OCI-LY1 (cell line): ENCODE measurements at regions not wholly inside any gene's neighbourhood (a gene's known extent, or its start where the extent isn't known, plus 50 kb on each side); places are given as distances from the start of the nearest gene placed in this dataset.

ENCODE experiments used
- CTCF ChIP-seq: fragments of 200-600 bp; sonication (generic), shearing (Covaris generic); IDR thresholded peaks from 2 replicates; pipeline ENCODE4 v1.5.1; 2017; ENCODE audit warnings: mild to moderate bottlenecking, antibody characterized with exemption, low read length, moderate library complexity, mixed read lengths
- EZH2 ChIP-seq: fragments of 200-600 bp; sonication (generic), shearing (Covaris generic); IDR thresholded peaks from 2 replicates; pipeline ENCODE4 v1.8.0; 2017; ENCODE audit warnings: borderline replicate concordance, mixed run types, mild to moderate bottlenecking, antibody characterized with exemption, low read length, moderate library complexity, mixed read lengths

- TF ChIP-seq CTCF (no peak), EZH2 (no peak)
These were observed 257.3 kb upstream of the LRFN5 start for GRCh38 chr14:41349289-41349910.
